NCI-H748 (cell line): ENCODE measurements at regions not wholly inside any gene's neighbourhood (a gene's known extent, or its start where the extent isn't known, plus 50 kb on each side); places are given as distances from the start of the nearest gene placed in this dataset.

Source experiments
- DNase-seq: peaks from one replicate; lab custom pipeline; 2025; ENCODE audit not compliant: unreplicated experiment; lab: John Stamatoyannopoulos, UW

GRCh38 chr1:14544319-14544718 is 54.2 kb upstream of the KAZN start:
- DNase-seq: no peak

GRCh38 chr1:14545422-14546025 is 53.0 kb upstream of the KAZN start:
- no peak for DNase-seq

- no peak for DNase-seq
Measured at GRCh38 chr1:14546416-14546815, 52.1 kb upstream of the KAZN start.
